ENCODE measurements at regions not wholly inside any gene's neighbourhood (a gene's known extent, or its start where the extent isn't known, plus 50 kb on each side); places are given as distances from the start of the nearest gene placed in this dataset.

DNA sequence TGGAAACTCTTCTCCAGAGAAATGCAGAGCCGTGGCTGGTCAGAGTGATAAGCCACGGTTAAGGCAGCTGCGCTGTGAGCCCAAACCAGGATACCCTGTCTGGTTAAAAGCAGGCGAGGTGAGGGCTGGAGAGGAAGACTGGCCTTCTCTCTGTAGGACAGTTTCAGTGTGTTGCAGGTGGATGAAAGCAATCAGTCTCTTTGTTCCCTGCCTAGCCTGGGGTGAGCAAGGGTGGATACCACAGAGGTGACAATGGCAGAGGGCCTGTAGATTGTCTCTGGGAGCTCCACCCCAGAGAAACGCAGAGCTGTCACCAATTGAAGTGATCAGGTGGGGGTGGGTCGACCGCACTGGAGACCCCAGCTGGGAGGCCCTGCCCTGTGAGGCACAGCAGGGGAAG lies 621.9 kb downstream of the LRFN5 start:
- TF ChIP-seq, protein P1, sequence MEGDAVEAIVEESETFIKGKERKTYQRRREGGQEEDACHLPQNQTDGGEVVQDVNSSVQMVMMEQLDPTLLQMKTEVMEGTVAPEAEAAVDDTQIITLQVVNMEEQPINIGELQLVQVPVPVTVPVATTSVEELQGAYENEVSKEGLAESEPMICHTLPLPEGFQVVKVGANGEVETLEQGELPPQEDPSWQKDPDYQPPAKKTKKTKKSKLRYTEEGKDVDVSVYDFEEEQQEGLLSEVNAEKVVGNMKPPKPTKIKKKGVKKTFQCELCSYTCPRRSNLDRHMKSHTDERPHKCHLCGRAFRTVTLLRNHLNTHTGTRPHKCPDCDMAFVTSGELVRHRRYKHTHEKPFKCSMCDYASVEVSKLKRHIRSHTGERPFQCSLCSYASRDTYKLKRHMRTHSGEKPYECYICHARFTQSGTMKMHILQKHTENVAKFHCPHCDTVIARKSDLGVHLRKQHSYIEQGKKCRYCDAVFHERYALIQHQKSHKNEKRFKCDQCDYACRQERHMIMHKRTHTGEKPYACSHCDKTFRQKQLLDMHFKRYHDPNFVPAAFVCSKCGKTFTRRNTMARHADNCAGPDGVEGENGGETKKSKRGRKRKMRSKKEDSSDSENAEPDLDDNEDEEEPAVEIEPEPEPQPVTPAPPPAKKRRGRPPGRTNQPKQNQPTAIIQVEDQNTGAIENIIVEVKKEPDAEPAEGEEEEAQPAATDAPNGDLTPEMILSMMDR (IDR thresholded peaks at IDR 0.05 in 4 of 5, conservative IDR thresholded peaks at IDR 0.05 in 1 of 5) = no peak
- TF ChIP-seq POLR2A (IDR thresholded peaks at IDR 0.05) = no peak

All from gastrocnemius medialis (tissue), 4 donors.